Smooth muscle cell (in vitro differentiated cells): ENCODE measurements at regions not wholly inside any gene's neighbourhood (a gene's known extent, or its start where the extent isn't known, plus 50 kb on each side); places are given as distances from the start of the nearest gene placed in this dataset.

ENCODE experiments used
- DNase-seq: peaks from one replicate; lab custom pipeline; 2025; ENCODE audit not compliant: unreplicated experiment; lab: John Stamatoyannopoulos, UW
- H2AFZ ChIP-seq: fragments of 200-600 bp; sonication (generic); 2 replicates; pipeline ENCODE4 v1.6.0; 2016; ENCODE audit warnings: antibody characterized with exemption, low read depth, mild to moderate bottlenecking
- H3F3A ChIP-seq: fragments of 200-600 bp; sonication (generic); 2 replicates; pipeline ENCODE4 v1.6.0; 2017; ENCODE audit warnings: antibody characterized with exemption, low read depth
- H3K27ac ChIP-seq: fragments of 200-600 bp; sonication (generic); 2 replicates; pipeline ENCODE4 v1.5.1; 2016; ENCODE audit warnings: low read depth, mild to moderate bottlenecking
- H3K27me3 ChIP-seq: fragments of 200-600 bp; sonication (generic); 2 replicates; pipeline ENCODE4 v1.6.1; 2016; ENCODE audit warnings: low read depth, mild to moderate bottlenecking
- H3K36me3 ChIP-seq: fragments of 200-600 bp; sonication (generic); 2 replicates; pipeline ENCODE4 v1.5.1; 2016; ENCODE audit warnings: low read depth
- H3K4me1 ChIP-seq: fragments of 200-600 bp; sonication (generic); 2 replicates; pipeline ENCODE4 v1.5.1; 2016; ENCODE audit warnings: low read depth
- H3K4me2 ChIP-seq: fragments of 200-600 bp; sonication (generic); 2 replicates; pipeline ENCODE4 v1.6.0; 2016; ENCODE audit warnings: mild to moderate bottlenecking
- H3K4me3 ChIP-seq: fragments of 200-600 bp; sonication (generic); 2 replicates; pipeline ENCODE4 v1.5.1; 2016; ENCODE audit warnings: mild to moderate bottlenecking
- H3K79me2 ChIP-seq: fragments of 200-600 bp; sonication (generic); 2 replicates; pipeline ENCODE4 v1.6.0; 2016; ENCODE audit warnings: low read depth, mild to moderate bottlenecking
- H3K9ac ChIP-seq: fragments of 200-600 bp; sonication (generic); 2 replicates; pipeline ENCODE4 v1.6.0; 2016; ENCODE audit warnings: low read depth
- H3K9me3 ChIP-seq: fragments of 200-600 bp; sonication (generic); replicated peaks from 2 replicates; pipeline ENCODE4 v1.5.1; 2016; ENCODE audit warnings: low read depth
- H4K20me1 ChIP-seq: fragments of 200-600 bp; sonication (generic); 2 replicates; pipeline ENCODE4 v1.6.0; 2016; ENCODE audit warnings: low read depth
- CTCF ChIP-seq: fragments of 200-600 bp; sonication (generic); IDR thresholded peaks from 2 replicates; pipeline ENCODE4 v1.5.1; 2017; ENCODE audit warnings: borderline replicate concordance, mild to moderate bottlenecking, antibody characterized with exemption; ENCODE audit not compliant: insufficient read depth, poor library complexity, severe bottlenecking
- WGBS: methylation state at CpG from one replicate; pipeline ENCODE4 v1.1.7; 2016; ENCODE audit warnings: low lambda C conversion rate; 5-methylcytosine and 5-hydroxymethylcytosine counted together

GRCh38 chr12:87883806-87884205 is 145.4 kb downstream of the C12orf50 start:
- Histone ChIP-seq H3K27me3 (no peaks in the 10 kb centered on the region), H3F3A (no peaks in the 10 kb centered on the region), H3K4me1 (no peaks in the 10 kb centered on the region), H3K36me3 (no peaks in the 10 kb centered on the region), H3K79me2 (no peaks in the 10 kb centered on the region), H2AFZ (peak overlapping the region; percentile 72), H4K20me1 (no peaks in the 10 kb centered on the region), H3K27ac (no peak overlapping the region), H3K9me3 (no peaks in the 10 kb centered on the region), H3K4me2 (peak overlapping the region; percentile 33), H3K4me3 (peak overlapping the region; percentile 19), H3K9ac (no peak overlapping the region)
- WGBS, result 53% methylated on average over 3 of the region's 3 CpGs
- no peak for TF ChIP-seq CTCF
- DNase-seq, result no peak

- no peaks in the 10 kb centered on the region for H3K4me1 ChIP-seq
- no peak for DNase-seq
- no peaks in the 10 kb centered on the region for H3F3A ChIP-seq
- TF ChIP-seq CTCF, result no peak
- no peaks in the 10 kb centered on the region for H3K27me3 ChIP-seq
- no peaks in the 10 kb centered on the region for H3K79me2 ChIP-seq
- H3K9ac ChIP-seq, result no peak overlapping the region
- H4K20me1 ChIP-seq, result no peaks in the 10 kb centered on the region
- H3K36me3 ChIP-seq, result no peaks in the 10 kb centered on the region
- no peak overlapping the region for H3K27ac ChIP-seq
- H3K9me3 ChIP-seq, result no peaks in the 10 kb centered on the region
- no peak overlapping the region for H2AFZ ChIP-seq
- 59% methylated on average over 3 of the region's 3 CpGs for WGBS
- no peak overlapping the region for H3K4me3 ChIP-seq
- no peak overlapping the region for H3K4me2 ChIP-seq
These were observed 150.1 kb downstream of the C12orf50 start for GRCh38 chr12:87879141-87879540.

GRCh38 chr12:87870493-87871460 is 158.4 kb downstream of the C12orf50 start:
- Histone ChIP-seq H3K36me3 (no peaks in the 10 kb centered on the region), H3K4me3 (no peak overlapping the region), H3K9ac (no peak overlapping the region), H3K27me3 (no peaks in the 10 kb centered on the region), H3K27ac (no peak overlapping the region), H2AFZ (no peak overlapping the region), H3K9me3 (no peaks in the 10 kb centered on the region), H3K79me2 (no peaks in the 10 kb centered on the region), H3K4me2 (no peak overlapping the region), H4K20me1 (no peaks in the 10 kb centered on the region), H3F3A (no peaks in the 10 kb centered on the region), H3K4me1 (peaks cover 14% of the 10 kb centered on the region)
- WGBS, result 74% methylated on average over 4 of the region's 4 CpGs
- no peak for DNase-seq
- TF ChIP-seq CTCF, result no peak

GRCh38 chr12:87870061-87870460 is 159.1 kb downstream of the C12orf50 start:
- TF ChIP-seq CTCF, result no peak
- Histone ChIP-seq H3K4me1 (peaks cover 14% of the 10 kb centered on the region), H3K27ac (no peak overlapping the region), H3K27me3 (no peaks in the 10 kb centered on the region), H3K79me2 (no peaks in the 10 kb centered on the region), H2AFZ (no peak overlapping the region), H3K9me3 (no peaks in the 10 kb centered on the region), H3K36me3 (no peaks in the 10 kb centered on the region), H3K4me2 (no peak overlapping the region), H3K4me3 (no peak overlapping the region), H3K9ac (no peak overlapping the region), H3F3A (no peaks in the 10 kb centered on the region), H4K20me1 (no peaks in the 10 kb centered on the region)
- DNase-seq, result no peak
